ENCODE measurements at regions not wholly inside any gene's neighbourhood (a gene's known extent, or its start where the extent isn't known, plus 50 kb on each side); places are given as distances from the start of the nearest gene placed in this dataset.
"Not testable (repeated sequence)": the region's sequence is repeated elsewhere in the genome, so short reads cannot be mapped to it uniquely, and the experiment has no call there.

- Histone ChIP-seq H2AFZ (ENCODE audit: insufficient read depth, low read depth, low read length, poor library complexity, severe bottlenecking) (no peak overlapping the region), H3K9ac (ENCODE audit: low read length) (no peak overlapping the region), H3K27me3 (replicated peaks in 1 of 4; ENCODE audit: control extremely low read depth in 1 of 4, control insufficient read depth in 3 of 4, insufficient read depth in 4 of 4, low read length in 3 of 4) (no peaks in the 10 kb centered on the region), H4K20me1 (ENCODE audit: control insufficient read depth, insufficient read depth, low read length, poor library complexity, severe bottlenecking) (no peaks in the 10 kb centered on the region), H3K4me1 (ENCODE audit: control insufficient read depth in 2 of 2, insufficient read depth in 2 of 2, low read length in 2 of 2) (no peaks in the 10 kb centered on the region), H3K4me2 (replicated peaks; ENCODE audit: low read depth, low read length, poor library complexity, severe bottlenecking) (no peak overlapping the region), H3K4me3 (ENCODE audit: control extremely low read depth in 1 of 5, extremely low read depth in 1 of 5, insufficient read depth in 1 of 5, low read depth in 2 of 5, low read length in 4 of 5) (no peak overlapping the region), H3K36me3 (replicated peaks in 1 of 2; ENCODE audit: control extremely low read depth in 1 of 2, control insufficient read depth in 1 of 2, extremely low read depth in 1 of 2, insufficient read depth in 2 of 2, low read length in 1 of 2) (no peaks in the 10 kb centered on the region), H3K9me3 (ENCODE audit: control extremely low read depth in 1 of 3, control insufficient read depth in 2 of 3, insufficient read depth in 1 of 3, low read length in 2 of 3) (peaks cover 0 to 4% (median 3%) of the 10 kb centered on the region in 3 donors), H3K27ac (ENCODE audit: low read length in 2 of 2) (no peak overlapping the region), H3K79me2 (ENCODE audit: control insufficient read depth, insufficient read depth, low read length) (no peaks in the 10 kb centered on the region)
- no CpG with 5 or more reads among the region's 2 CpGs for WGBS (ENCODE audit: insufficient coverage)
- DNase-seq, result no peak
- POLR2A ChIA-PET, result no interaction called here
- TF ChIP-seq CTCF (IDR thresholded peaks at IDR 0.05) (no peak), EZH2 (IDR thresholded peaks at IDR 0.05; ENCODE audit: borderline replicate concordance, insufficient read depth, low read depth, low read length, poor library complexity, severe bottlenecking) (no peak)
- CTCF ChIA-PET, result no interaction called here
- Mint-ChIP-seq H3K27ac (no peak overlapping the region), H3K4me3 (no peak overlapping the region), H3K9me3 (ENCODE audit: insufficient read depth) (no peaks in the 10 kb centered on the region), H3K4me1 (no peaks in the 10 kb centered on the region), H3K27me3 (peaks cover 2% of the 10 kb centered on the region)
- no peak for ATAC-seq (ENCODE audit: low read depth)
- intact Hi-C loops (cut with micrococcal nuclease), result no loop called here
Observed at GRCh38 chr14:55858604-55859003, 259.6 kb upstream of the PELI2 start.

GRCh38 chr14:55861561-55861960, 256.6 kb upstream of the PELI2 start:
- ATAC-seq (ENCODE audit: low read depth); H3K36me3 ChIP-seq (replicated peaks in 1 of 2; ENCODE audit: control extremely low read depth in 1 of 2, control insufficient read depth in 1 of 2, extremely low read depth in 1 of 2, insufficient read depth in 2 of 2, low read length in 1 of 2); intact Hi-C loops (cut with micrococcal nuclease); H3K4me1 ChIP-seq (ENCODE audit: control insufficient read depth in 2 of 2, insufficient read depth in 2 of 2, low read length in 2 of 2); H3K27ac ChIP-seq (ENCODE audit: low read length in 2 of 2); H3K4me3 Mint-ChIP-seq; H3K4me2 ChIP-seq (replicated peaks; ENCODE audit: low read depth, low read length, poor library complexity, severe bottlenecking); CTCF ChIA-PET; H3K27ac Mint-ChIP-seq; DNase-seq; H3K4me3 ChIP-seq (ENCODE audit: control extremely low read depth in 1 of 5, extremely low read depth in 1 of 5, insufficient read depth in 1 of 5, low read depth in 2 of 5, low read length in 4 of 5); H3K4me1 Mint-ChIP-seq; H4K20me1 ChIP-seq (ENCODE audit: control insufficient read depth, insufficient read depth, low read length, poor library complexity, severe bottlenecking); POLR2A ChIA-PET; H3K9ac ChIP-seq (ENCODE audit: low read length); H3K79me2 ChIP-seq (ENCODE audit: control insufficient read depth, insufficient read depth, low read length); H2AFZ ChIP-seq (ENCODE audit: insufficient read depth, low read depth, low read length, poor library complexity, severe bottlenecking); H3K9me3 Mint-ChIP-seq (ENCODE audit: insufficient read depth); H3K27me3 ChIP-seq (replicated peaks in 1 of 4; ENCODE audit: control extremely low read depth in 1 of 4, control insufficient read depth in 3 of 4, insufficient read depth in 4 of 4, low read length in 3 of 4): not testable (repeated sequence)
- WGBS (ENCODE audit: insufficient coverage), result 98% methylated on average over 11 of the region's 17 CpGs
- peaks cover 13% of the 10 kb centered on the region for H3K27me3 Mint-ChIP-seq
- H3K9me3 ChIP-seq (ENCODE audit: control extremely low read depth in 1 of 3, control insufficient read depth in 2 of 3, insufficient read depth in 1 of 3, low read length in 2 of 3), result peaks cover 0 to 10% (median 7%) of the 10 kb centered on the region in 3 donors

Measured in B cell (primary cell).